ENCODE measurements at regions not wholly inside any gene's neighbourhood (a gene's known extent, or its start where the extent isn't known, plus 50 kb on each side); places are given as distances from the start of the nearest gene placed in this dataset.
"Not testable (repeated sequence)": the region's sequence is repeated elsewhere in the genome, so short reads cannot be mapped to it uniquely, and the experiment has no call there.

DNA sequence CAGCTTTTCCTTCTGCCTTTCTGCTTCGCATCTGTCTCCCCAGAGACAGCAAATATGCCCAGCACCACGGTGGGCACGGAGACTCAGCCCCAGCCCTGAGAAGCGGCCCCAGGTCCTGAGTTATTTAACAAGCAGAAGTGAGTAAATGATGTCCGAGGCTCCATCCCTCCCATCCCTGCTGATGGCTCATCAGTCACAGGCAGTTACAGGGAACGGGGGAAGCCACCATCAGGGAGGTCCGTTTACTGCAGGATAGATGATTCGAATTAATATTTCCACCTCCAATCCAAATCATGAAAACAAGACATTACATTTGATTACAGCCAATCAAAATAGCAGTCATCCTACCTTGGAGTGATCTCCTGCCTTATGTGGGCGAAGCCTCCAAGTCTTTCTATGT is 358.7 kb downstream of the ADGRD1 start:
- H3K4me3 Mint-ChIP-seq; ATAC-seq; H3K4me1 Mint-ChIP-seq; H3K36me3 Mint-ChIP-seq; H3K27ac ChIP-seq (ENCODE audit: low read depth, low read length); H3K9me3 Mint-ChIP-seq; H3K27ac Mint-ChIP-seq; H3K27me3 ChIP-seq (ENCODE audit: control insufficient read depth in 2 of 2, insufficient read depth in 2 of 2, low read length in 2 of 2); H3K4me1 ChIP-seq (ENCODE audit: control insufficient read depth in 2 of 2, insufficient read depth in 2 of 2, low read length in 2 of 2); CTCF ChIA-PET; POLR2A ChIA-PET; DNase-seq; H3K9me3 ChIP-seq (ENCODE audit: control insufficient read depth in 2 of 3, low read length in 3 of 3); H3K4me3 ChIP-seq (ENCODE audit: low read length); intact Hi-C loops (cut with micrococcal nuclease); H3K36me3 ChIP-seq (ENCODE audit: control insufficient read depth in 2 of 3, insufficient read depth in 3 of 3, low read length in 3 of 3): not testable (repeated sequence)
- peaks cover 0 to 46% (median 20%) of the 10 kb centered on the region in 5 donors for H3K27me3 Mint-ChIP-seq

DNA sequence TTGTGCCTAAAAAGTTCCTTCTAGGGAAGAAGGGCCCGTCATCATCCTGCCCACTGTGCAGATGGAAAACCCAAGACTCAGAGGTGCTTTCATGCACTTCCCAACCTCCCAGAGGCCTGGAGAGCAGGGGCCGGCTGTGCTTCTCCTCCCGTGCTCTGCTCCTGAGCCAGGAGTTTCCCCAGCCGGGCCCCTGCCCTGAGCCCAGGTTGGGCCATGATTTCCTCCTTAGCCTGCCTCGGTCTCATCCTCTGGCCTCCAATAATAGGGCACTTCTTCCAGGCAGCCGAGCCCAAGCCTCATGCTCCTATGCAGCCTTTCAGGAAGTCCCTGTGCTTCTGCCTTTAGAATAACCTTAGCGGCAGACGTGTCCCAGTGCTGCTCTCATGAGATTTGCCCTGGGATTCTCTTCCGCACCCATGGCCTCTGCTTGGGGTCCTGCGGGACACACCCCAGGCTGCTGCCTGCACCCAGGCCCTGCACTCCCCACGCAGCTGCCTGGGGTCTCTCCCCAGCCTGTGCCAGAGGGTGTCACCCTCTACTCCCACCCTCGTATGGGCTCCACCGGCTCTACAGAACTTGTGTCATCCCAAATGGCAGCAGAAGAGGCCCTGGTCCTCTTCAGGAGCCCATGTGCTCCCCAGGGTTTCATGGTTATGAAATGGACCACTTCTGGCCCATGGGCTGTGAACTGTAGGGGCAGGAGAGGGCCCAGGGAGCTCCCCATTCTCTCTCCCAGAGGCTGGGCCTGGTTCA is 359.3 kb downstream of the ADGRD1 start:
- H3K9me3 Mint-ChIP-seq: peaks cover 0 to 11% (median 4%) of the 10 kb centered on the region in 11 donors
- DNase-seq (no peak), ATAC-seq (no peak)
- Histone ChIP-seq H3K4me1 (ENCODE audit: control insufficient read depth in 2 of 2, insufficient read depth in 2 of 2, low read length in 2 of 2) (no peaks in the 10 kb centered on the region), H3K27me3 (ENCODE audit: control insufficient read depth in 2 of 2, insufficient read depth in 2 of 2, low read length in 2 of 2) (no peaks in the 10 kb centered on the region), H3K9me3 (ENCODE audit: control insufficient read depth in 2 of 3, low read length in 3 of 3) (no peaks in the 10 kb centered on the region), H3K27ac (ENCODE audit: low read depth, low read length) (no peak overlapping the region), H3K4me3 (ENCODE audit: low read length) (no peak overlapping the region), H3K36me3 (ENCODE audit: control insufficient read depth in 2 of 3, insufficient read depth in 3 of 3, low read length in 3 of 3) (no peaks in the 10 kb centered on the region)
- CTCF ChIA-PET: no interaction called here
- H3K27me3 Mint-ChIP-seq: peaks cover 0 to 46% (median 20%) of the 10 kb centered on the region in 5 donors
- peaks cover 0 to 5% (median 4%) of the 10 kb centered on the region in 7 donors for H3K4me1 Mint-ChIP-seq
- intact Hi-C loops (cut with micrococcal nuclease): no loop called here
- H3K27ac Mint-ChIP-seq: no peak overlapping the region
- no peak overlapping the region for H3K4me3 Mint-ChIP-seq
- POLR2A ChIA-PET: no interaction called here
- peaks cover 0 to 8% (median 2%) of the 10 kb centered on the region in 5 donors for H3K36me3 Mint-ChIP-seq

DNA sequence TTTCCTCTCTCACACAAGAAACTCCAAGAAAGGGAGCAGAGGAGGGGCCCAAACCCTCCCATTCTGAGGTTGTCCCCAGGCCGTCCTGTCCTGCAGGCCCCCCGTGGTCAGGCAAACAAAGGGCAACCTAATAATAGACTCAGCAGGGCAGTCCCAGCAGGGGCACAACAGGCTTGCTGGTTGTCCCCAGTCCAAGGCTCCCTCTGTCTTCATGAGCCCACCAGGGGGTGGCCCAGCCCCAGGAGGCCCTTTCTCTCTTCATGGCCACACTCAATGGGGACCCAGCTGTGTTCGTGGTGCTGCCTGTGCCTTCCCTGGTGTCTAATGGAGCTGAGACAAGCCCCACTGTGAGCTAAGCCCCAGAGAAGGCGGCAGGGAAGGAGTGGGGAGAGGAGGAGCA is 359.9 kb downstream of the ADGRD1 start:
- DNase-seq (no peak), ATAC-seq (no peak)
- Histone ChIP-seq H3K4me3 (ENCODE audit: low read length) (no peak overlapping the region), H3K27me3 (ENCODE audit: control insufficient read depth in 2 of 2, insufficient read depth in 2 of 2, low read length in 2 of 2) (no peaks in the 10 kb centered on the region), H3K27ac (ENCODE audit: low read depth, low read length) (no peak overlapping the region), H3K36me3 (ENCODE audit: control insufficient read depth in 2 of 3, insufficient read depth in 3 of 3, low read length in 3 of 3) (no peaks in the 10 kb centered on the region), H3K9me3 (ENCODE audit: control insufficient read depth in 2 of 3, low read length in 3 of 3) (no peaks in the 10 kb centered on the region), H3K4me1 (ENCODE audit: control insufficient read depth in 2 of 2, insufficient read depth in 2 of 2, low read length in 2 of 2) (no peaks in the 10 kb centered on the region)
- Mint-ChIP-seq H3K9me3 (peaks cover 3 to 17% (median 6%) of the 10 kb centered on the region in 11 donors), H3K4me3 (no peak overlapping the region), H3K36me3 (peaks cover 0 to 8% (median 3%) of the 10 kb centered on the region in 5 donors), H3K27me3 (peaks cover 0 to 46% (median 20%) of the 10 kb centered on the region in 5 donors), H3K27ac (no peak overlapping the region), H3K4me1 (peaks cover 0 to 6% (median 4%) of the 10 kb centered on the region in 7 donors)
- POLR2A ChIA-PET: no interaction called here
- CTCF ChIA-PET: no interaction called here
- intact Hi-C loops (cut with micrococcal nuclease): no loop called here

DNA sequence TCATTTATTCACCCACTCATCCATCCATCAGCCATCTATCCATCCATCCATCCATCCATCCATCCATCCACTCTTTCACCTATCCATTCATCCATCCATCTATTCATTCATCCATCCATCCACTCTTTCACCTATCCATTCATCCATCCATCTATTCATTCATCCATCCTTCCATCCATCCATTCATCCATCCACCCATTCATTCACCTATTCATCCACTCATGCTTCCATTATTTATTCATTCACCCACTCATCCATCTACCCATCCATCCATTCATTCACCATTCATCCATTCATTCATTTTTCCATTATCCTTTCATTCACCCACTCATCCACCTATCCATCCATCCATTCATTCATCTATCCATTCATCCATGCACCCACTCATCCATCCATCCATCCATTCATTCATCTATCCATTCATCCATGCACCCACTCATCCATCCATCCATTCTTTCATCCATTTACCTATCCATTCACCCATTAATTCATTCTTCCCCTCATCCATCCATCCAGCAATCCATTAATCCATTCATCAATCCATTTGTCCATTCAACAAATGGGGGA is 360.9 kb downstream of the ADGRD1 start:
- peaks cover 4 to 19% (median 11%) of the 10 kb centered on the region in 11 donors for H3K9me3 Mint-ChIP-seq
- Histone ChIP-seq H3K27me3 (ENCODE audit: control insufficient read depth in 2 of 2, insufficient read depth in 2 of 2, low read length in 2 of 2) (no peaks in the 10 kb centered on the region), H3K27ac (ENCODE audit: low read depth, low read length) (no peak overlapping the region), H3K4me3 (ENCODE audit: low read length) (no peak overlapping the region), H3K4me1 (ENCODE audit: control insufficient read depth in 2 of 2, insufficient read depth in 2 of 2, low read length in 2 of 2) (no peaks in the 10 kb centered on the region), H3K9me3 (ENCODE audit: control insufficient read depth in 2 of 3, low read length in 3 of 3) (no peaks in the 10 kb centered on the region), H3K36me3 (ENCODE audit: control insufficient read depth in 2 of 3, insufficient read depth in 3 of 3, low read length in 3 of 3) (no peaks in the 10 kb centered on the region)
- CTCF ChIA-PET: interaction anchor here (0.7 kb wide), 1 partner anchor 94 kb away, joined by 3 read pairs; no protein-coding TSS in a partner anchor
- POLR2A ChIA-PET: no interaction called here
- H3K4me3 Mint-ChIP-seq: no peak overlapping the region
- H3K27me3 Mint-ChIP-seq: peaks cover 0 to 36% (median 20%) of the 10 kb centered on the region in 5 donors
- ATAC-seq (no peak), DNase-seq (no peak)
- H3K36me3 Mint-ChIP-seq: peaks cover 0 to 8% (median 3%) of the 10 kb centered on the region in 5 donors
- no peak overlapping the region for H3K27ac Mint-ChIP-seq
- H3K4me1 Mint-ChIP-seq: peaks cover 0 to 6% (median 4%) of the 10 kb centered on the region in 7 donors
- intact Hi-C loops (cut with micrococcal nuclease): no loop called here

DNA sequence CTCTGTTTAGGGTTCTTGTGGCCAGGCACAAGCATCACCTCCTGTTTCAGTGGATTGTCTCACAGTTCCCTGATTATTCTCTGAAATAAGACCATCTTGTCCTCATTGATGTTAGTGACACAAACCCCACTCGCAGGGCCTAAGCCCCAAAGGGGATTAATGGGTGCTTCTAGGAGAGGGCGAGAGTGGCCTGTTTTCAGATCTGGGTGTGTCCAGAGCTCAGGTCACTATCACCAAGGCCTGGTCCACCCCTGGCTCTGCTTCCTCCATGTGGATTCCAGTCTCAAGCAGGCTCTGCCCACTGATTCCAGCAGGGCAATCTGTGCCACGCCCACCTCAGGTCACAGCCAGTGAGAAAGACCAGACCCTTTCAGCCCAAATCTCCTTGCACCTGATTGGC is 361.9 kb downstream of the ADGRD1 start:
- Histone ChIP-seq H3K27ac (ENCODE audit: low read depth, low read length) (no peak overlapping the region), H3K4me3 (ENCODE audit: low read length) (no peak overlapping the region), H3K27me3 (ENCODE audit: control insufficient read depth in 2 of 2, insufficient read depth in 2 of 2, low read length in 2 of 2) (no peaks in the 10 kb centered on the region), H3K4me1 (ENCODE audit: control insufficient read depth in 2 of 2, insufficient read depth in 2 of 2, low read length in 2 of 2) (no peaks in the 10 kb centered on the region), H3K36me3 (ENCODE audit: control insufficient read depth in 2 of 3, insufficient read depth in 3 of 3, low read length in 3 of 3) (no peaks in the 10 kb centered on the region), H3K9me3 (ENCODE audit: control insufficient read depth in 2 of 3, low read length in 3 of 3) (no peaks in the 10 kb centered on the region)
- H3K4me3 Mint-ChIP-seq: no peak overlapping the region
- H3K4me1 Mint-ChIP-seq: peaks cover 0 to 6% (median 4%) of the 10 kb centered on the region in 7 donors
- intact Hi-C loops (cut with micrococcal nuclease): no loop called here
- ChIA-PET POLR2A (no interaction called here), CTCF (no interaction called here)
- ATAC-seq: no peak
- H3K27me3 Mint-ChIP-seq: peaks cover 0 to 28% (median 15%) of the 10 kb centered on the region in 5 donors
- H3K27ac Mint-ChIP-seq: no peak overlapping the region
- H3K36me3 Mint-ChIP-seq: peaks cover 0 to 8% (median 3%) of the 10 kb centered on the region in 5 donors
- DNase-seq: no peak
- H3K9me3 Mint-ChIP-seq: peaks cover 4 to 28% (median 11%) of the 10 kb centered on the region in 11 donors

DNA sequence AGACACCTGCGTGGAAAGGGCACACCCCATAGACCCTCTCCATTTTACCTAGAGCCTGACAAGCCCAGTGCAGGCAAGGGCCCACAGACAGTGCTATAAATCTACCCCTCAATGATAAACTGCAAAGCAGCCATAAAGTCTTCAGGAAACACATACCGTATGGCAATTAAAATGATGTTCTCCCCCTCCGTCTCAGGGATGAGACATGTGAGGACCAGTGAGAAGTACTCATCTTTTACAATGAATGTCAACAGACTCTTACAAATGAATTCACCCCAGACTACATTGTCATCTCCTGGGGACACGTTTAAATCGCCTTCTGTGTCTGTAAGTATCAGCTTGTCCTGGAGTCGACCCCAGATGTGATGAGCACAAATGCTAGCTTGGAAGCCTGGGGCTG is 362.7 kb downstream of the ADGRD1 start:
- Mint-ChIP-seq H3K4me3 (no peak overlapping the region), H3K27me3 (peaks cover 0 to 27% (median 15%) of the 10 kb centered on the region in 5 donors), H3K27ac (no peak overlapping the region), H3K9me3 (peaks cover 5 to 31% (median 12%) of the 10 kb centered on the region in 11 donors), H3K36me3 (peaks cover 0 to 8% (median 3%) of the 10 kb centered on the region in 5 donors), H3K4me1 (peaks cover 0 to 6% (median 4%) of the 10 kb centered on the region in 7 donors)
- Histone ChIP-seq H3K36me3 (ENCODE audit: control insufficient read depth in 2 of 3, insufficient read depth in 3 of 3, low read length in 3 of 3) (no peaks in the 10 kb centered on the region), H3K4me1 (ENCODE audit: control insufficient read depth in 2 of 2, insufficient read depth in 2 of 2, low read length in 2 of 2) (no peaks in the 10 kb centered on the region), H3K4me3 (ENCODE audit: low read length) (no peak overlapping the region), H3K27me3 (ENCODE audit: control insufficient read depth in 2 of 2, insufficient read depth in 2 of 2, low read length in 2 of 2) (no peaks in the 10 kb centered on the region), H3K27ac (ENCODE audit: low read depth, low read length) (no peak overlapping the region), H3K9me3 (ENCODE audit: control insufficient read depth in 2 of 3, low read length in 3 of 3) (no peaks in the 10 kb centered on the region)
- POLR2A ChIA-PET: no interaction called here
- no peak for ATAC-seq
- DNase-seq: no peak
- CTCF ChIA-PET: no interaction called here
- intact Hi-C loops (cut with micrococcal nuclease): no loop called here

All from naive thymus-derived CD4-positive, alpha-beta T cell (primary cell).